Caco-2 (cell line): ENCODE measurements at regions not wholly inside any gene's neighbourhood (a gene's known extent, or its start where the extent isn't known, plus 50 kb on each side); places are given as distances from the start of the nearest gene placed in this dataset.

ENCODE experiments used
- BruUV-seq: library from RNA; stranded (reverse); fragments of 400-500 nt; replicated peaks from 2 replicates; lab custom pipeline; 2021; lab: Mats Ljungman, UMichigan
- CTCF ChIA-PET: fragments of 300-600 bp; sonication (Branson Sonifier 250); formaldehyde crosslinking; loops from one replicate; lab custom pipeline; 2022; ENCODE audit warnings: antibody characterized with exemption; lab: Charles Lee
- POLR2A ChIA-PET: fragments of 300-600 bp; sonication (Branson Sonifier 250); formaldehyde crosslinking; loops from one replicate; lab custom pipeline; 2022; ENCODE audit warnings: antibody characterized with exemption; lab: Charles Lee
- DNase-seq, 2 experiments: peaks; one replicate each; pipeline versions ENCODE4 v3.0.0 to v3.0.0-alpha.2; 2020 to 2022
- H3K27me3 ChIP-seq: replicated peaks from 2 replicates; pipeline ENCODE4 v1.6.0; 2011; ENCODE audit warnings: low read length; ENCODE audit not compliant: control insufficient read depth, insufficient read depth
- H3K36me3 ChIP-seq: 2 replicates; pipeline ENCODE4 v1.5.1; 2011; ENCODE audit warnings: low read length; ENCODE audit not compliant: control insufficient read depth, insufficient read depth
- H3K4me1 ChIP-seq: fragments of 250-450 bp; sonication (Bioruptor Pico); 2 replicates; pipeline ENCODE4 v1.5.1; 2020; ENCODE audit warnings: mild to moderate bottlenecking
- H3K4me3 ChIP-seq: 2 replicates; pipeline ENCODE4 v1.5.1; 2011; ENCODE audit warnings: low read depth, mild to moderate bottlenecking, control low read depth, low read length
- H3K9me3 ChIP-seq: fragments of 250-450 bp; sonication (Bioruptor Pico); 2 replicates; pipeline ENCODE4 v1.5.1; 2020; ENCODE audit warnings: mild to moderate bottlenecking, moderate library complexity
- H3K27ac Mint-ChIP-seq: one replicate; pipeline ENCODE4 v1.8.0; 2022; ENCODE audit warnings: mixed read lengths; ENCODE audit not compliant: unreplicated experiment
- H3K27me3 Mint-ChIP-seq: one replicate; pipeline ENCODE4 v1.8.0; 2022; ENCODE audit warnings: mixed read lengths; ENCODE audit not compliant: insufficient read depth, unreplicated experiment
- H3K36me3 Mint-ChIP-seq: one replicate; pipeline ENCODE4 v1.8.0; 2022; ENCODE audit warnings: mild to moderate bottlenecking, mixed read lengths; ENCODE audit not compliant: insufficient read depth, unreplicated experiment
- H3K4me1 Mint-ChIP-seq: one replicate; pipeline ENCODE4 v1.8.0; 2022; ENCODE audit warnings: low read depth, mixed read lengths; ENCODE audit not compliant: unreplicated experiment
- H3K4me3 Mint-ChIP-seq: one replicate; pipeline ENCODE4 v1.8.0; 2022; ENCODE audit warnings: mild to moderate bottlenecking, moderate library complexity, mixed read lengths; ENCODE audit not compliant: unreplicated experiment
- H3K9me3 Mint-ChIP-seq: one replicate; pipeline ENCODE4 v1.8.0; 2022; ENCODE audit warnings: mixed read lengths; ENCODE audit not compliant: unreplicated experiment
- CTCF ChIP-seq, 2 experiments: fragments of 200-600 bp in 1 of 2; IDR thresholded peaks; 1 replicate in 1 of 2; 2 replicates in 1 of 2; pipeline versions ENCODE4 v1.5.1 to v1.8.0; 2011 to 2022; ENCODE audit warnings: antibody characterized with exemption in 1 of 2, control low read depth in 1 of 2, inconsistent platforms in 1 of 2, low read depth in 1 of 2, low read length in 1 of 2, mild to moderate bottlenecking in 1 of 2, moderate library complexity in 1 of 2; ENCODE audit not compliant: insufficient read depth in 1 of 2, severe bottlenecking in 1 of 2, unreplicated experiment in 1 of 2
- intact Hi-C: fragments of 100-400 bp; cut with micrococcal nuclease; formaldehyde crosslinking; loops from one replicate; pipeline ENCODE4 v1.10.0; 2022; ENCODE audit not compliant: unreplicated experiment

DNA sequence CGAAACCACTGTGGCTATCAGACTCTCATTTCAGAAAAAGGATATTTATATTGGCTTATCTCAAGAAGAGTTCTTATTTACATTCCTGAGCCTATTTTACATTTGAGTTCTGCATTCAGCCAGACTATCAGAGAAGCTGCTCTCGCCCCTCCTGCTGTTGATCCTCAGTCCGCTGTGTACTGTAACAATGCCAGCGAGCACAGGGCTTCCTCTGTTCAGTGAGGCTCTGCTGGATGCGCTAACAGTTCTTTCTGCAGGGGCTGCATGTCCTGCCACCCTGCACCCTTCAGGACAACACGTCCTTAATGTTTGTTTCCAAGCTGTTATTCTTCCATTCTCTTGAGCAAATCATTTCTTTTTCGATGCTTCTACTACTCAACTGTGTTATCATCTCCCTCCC, 463.7 kb upstream of the SGCG start:
- H3K9me3 ChIP-seq: no peaks in the 10 kb centered on the region
- intact Hi-C loops: no loop called here
- no peaks in the 10 kb centered on the region for H3K27me3 Mint-ChIP-seq
- H3K4me1 ChIP-seq: no peaks in the 10 kb centered on the region; the same call in 1 of the 2 replicates
- no peak for TF ChIP-seq CTCF (IDR thresholded peaks at IDR 0.05; ENCODE audit: insufficient read depth in 1 of 2, low read depth in 1 of 2, low read length in 1 of 2, severe bottlenecking in 1 of 2, unreplicated experiment in 1 of 2)
- CTCF ChIA-PET: no interaction called here
- no peak for DNase-seq
- POLR2A ChIA-PET: no interaction called here
- no TSS peak for BruUV-seq
- H3K36me3 Mint-ChIP-seq: no peaks in the 10 kb centered on the region
- no peak overlapping the region for H3K4me3 ChIP-seq
- no peaks in the 10 kb centered on the region for H3K9me3 Mint-ChIP-seq
- H3K4me1 Mint-ChIP-seq: no peaks in the 10 kb centered on the region
- H3K27me3 ChIP-seq: no peaks in the 10 kb centered on the region
- no peak overlapping the region for H3K27ac Mint-ChIP-seq
- H3K36me3 ChIP-seq: no peaks in the 10 kb centered on the region
- H3K4me3 Mint-ChIP-seq: no peak overlapping the region

- no peak for TF ChIP-seq CTCF (IDR thresholded peaks at IDR 0.05; ENCODE audit: insufficient read depth in 1 of 2, low read depth in 1 of 2, low read length in 1 of 2, severe bottlenecking in 1 of 2, unreplicated experiment in 1 of 2)
- H3K4me1 Mint-ChIP-seq: no peaks in the 10 kb centered on the region
- BruUV-seq: no TSS peak
- H3K36me3 Mint-ChIP-seq: no peaks in the 10 kb centered on the region
- H3K9me3 Mint-ChIP-seq: no peaks in the 10 kb centered on the region
- Histone ChIP-seq H3K4me3 (no peak overlapping the region), H3K36me3 (no peaks in the 10 kb centered on the region), H3K4me1 (no peaks in the 10 kb centered on the region), H3K27me3 (no peaks in the 10 kb centered on the region), H3K9me3 (no peaks in the 10 kb centered on the region)
- ChIA-PET CTCF (no interaction called here), POLR2A (no interaction called here)
- no peaks in the 10 kb centered on the region for H3K27me3 Mint-ChIP-seq
- no peak for DNase-seq
- H3K4me3 Mint-ChIP-seq: no peak overlapping the region
- no peak overlapping the region for H3K27ac Mint-ChIP-seq
- intact Hi-C loops: no loop called here
Measured at GRCh38 chr13:22726726-22727125, 454.1 kb upstream of the SGCG start.

GRCh38 chr13:22735011-22735995, 445.5 kb upstream of the SGCG start:
- Histone ChIP-seq H3K9me3 (no peaks in the 10 kb centered on the region), H3K36me3 (no peaks in the 10 kb centered on the region), H3K27me3 (no peaks in the 10 kb centered on the region), H3K4me1 (no peaks in the 10 kb centered on the region), H3K4me3 (no peak overlapping the region)
- TF ChIP-seq CTCF (IDR thresholded peaks at IDR 0.05; ENCODE audit: insufficient read depth in 1 of 2, low read depth in 1 of 2, low read length in 1 of 2, severe bottlenecking in 1 of 2, unreplicated experiment in 1 of 2): no peak
- Mint-ChIP-seq H3K4me1 (no peaks in the 10 kb centered on the region), H3K9me3 (peaks cover 6% of the 10 kb centered on the region), H3K27ac (no peak overlapping the region), H3K36me3 (no peaks in the 10 kb centered on the region), H3K27me3 (peaks cover 3% of the 10 kb centered on the region), H3K4me3 (peak overlapping the region; percentile 60)
- CTCF ChIA-PET: no interaction called here
- POLR2A ChIA-PET: no interaction called here
- BruUV-seq: no TSS peak
- DNase-seq: no peak
- intact Hi-C loops: no loop called here
